ENCODE measurements at regions not wholly inside any gene's neighbourhood (a gene's known extent, or its start where the extent isn't known, plus 50 kb on each side); places are given as distances from the start of the nearest gene placed in this dataset.

- ATAC-seq (ENCODE audit: low read depth) (no peak), DNase-seq (no peak)
- Histone ChIP-seq H2AK5ac (ENCODE audit: low read depth, low read length) (no peak overlapping the region), H3K9me3 (ENCODE audit: control insufficient read depth, insufficient read depth, low read length) (no peaks in the 10 kb centered on the region), H2BK5ac (ENCODE audit: low read depth, low read length, poor library complexity, severe bottlenecking) (no peak overlapping the region), H4K5ac (ENCODE audit: low read depth, low read length) (no peak overlapping the region), H2BK120ac (ENCODE audit: low read depth, low read length) (no peak overlapping the region), H3K4ac (ENCODE audit: low read depth, low read length) (no peak overlapping the region), H4K20me1 (ENCODE audit: insufficient read depth, low read length) (no peaks in the 10 kb centered on the region), H3K27ac (ENCODE audit: insufficient read depth, low read length) (no peak overlapping the region), H3K4me1 (ENCODE audit: control insufficient read depth, insufficient read depth, low read length) (no peaks in the 10 kb centered on the region), H3K79me1 (ENCODE audit: low read depth in 1 of 2, low read length in 2 of 2) (no peaks in the 10 kb centered on the region), H3K4me2 (ENCODE audit: low read depth, low read length) (no peak overlapping the region), H3K27me3 (ENCODE audit: control insufficient read depth, insufficient read depth, low read length) (no peaks in the 10 kb centered on the region; the same call in 1 of the 2 replicates), H3K36me3 (ENCODE audit: control insufficient read depth, insufficient read depth, low read length) (no peaks in the 10 kb centered on the region), H3K4me3 (ENCODE audit: insufficient read depth, low read depth, low read length) (no peak overlapping the region), H4K8ac (ENCODE audit: low read depth in 2 of 2, low read length in 2 of 2) (no peak overlapping the region), H3K9ac (ENCODE audit: low read depth, low read length) (no peak overlapping the region), H3K14ac (replicated peaks; ENCODE audit: low read depth, low read length) (no peak overlapping the region), H3K23ac (ENCODE audit: low read depth, low read length) (no peak overlapping the region), H2BK15ac (ENCODE audit: low read depth, low read length) (no peak overlapping the region), H3K56ac (ENCODE audit: extremely low read depth, insufficient read depth, low read length) (no peak overlapping the region), H2AK9ac (replicated peaks; ENCODE audit: low read depth, low read length, poor library complexity) (no peak overlapping the region), H2BK20ac (ENCODE audit: low read depth, low read length) (no peak overlapping the region), H3K9me1 (ENCODE audit: insufficient read depth, low read length) (no peaks in the 10 kb centered on the region), H3K18ac (ENCODE audit: low read depth, low read length) (no peak overlapping the region), H4K91ac (ENCODE audit: insufficient read depth, low read depth, low read length) (no peak overlapping the region), H2AFZ (replicated peaks; ENCODE audit: low read length, poor library complexity) (no peak overlapping the region)
- TF ChIP-seq FOS (IDR thresholded peaks at IDR 0.05; ENCODE audit: low read depth, low read length) (no peak), RFX5 (IDR thresholded peaks at IDR 0.05; ENCODE audit: low read depth, low read length) (no peak), SMC3 (IDR thresholded peaks at IDR 0.05; ENCODE audit: low read depth, low read length) (no peak), CEBPB (IDR thresholded peaks at IDR 0.05; ENCODE audit: low read depth, low read length) (no peak), MAFK (IDR thresholded peaks at IDR 0.05; ENCODE audit: low read depth, low read length) (no peak), USF2 (IDR thresholded peaks at IDR 0.05; ENCODE audit: low read depth, low read length) (no peak), RAD21 (IDR thresholded peaks at IDR 0.05; ENCODE audit: low read length) (no peak), MAZ (IDR thresholded peaks at IDR 0.05; ENCODE audit: borderline replicate concordance, low read depth, low read length) (no peak), RCOR1 (IDR thresholded peaks at IDR 0.05; ENCODE audit: insufficient replicate concordance, low read length) (no peak), NFE2L2 (IDR thresholded peaks at IDR 0.05; ENCODE audit: low read depth, low read length) (no peak), CHD1 (IDR thresholded peaks at IDR 0.05; ENCODE audit: low read depth, low read length) (no peak), CTCF (conservative IDR thresholded peaks at IDR 0.05; ENCODE audit: low read depth, low read length) (no peak), POLR2A (IDR thresholded peaks at IDR 0.05; ENCODE audit: low read depth, low read length) (no peak), BHLHE40 (IDR thresholded peaks at IDR 0.05; ENCODE audit: low read depth, low read length) (no peak), ELK1 (IDR thresholded peaks at IDR 0.05; ENCODE audit: borderline replicate concordance, low read depth, low read length) (no peak)
- in situ Hi-C loops (cut with MboI; ENCODE audit: low sequenced_read_pairs) = no loop called here
- ChIA-PET CTCF (no interaction called here), POLR2A (ENCODE audit: unreplicated experiment) (no interaction called here)
- intact Hi-C loops (cut with micrococcal nuclease) = no loop called here
- no CpG with 5 or more reads among the region's 1 CpG for WGBS, 2 experiments (ENCODE audit: extremely low coverage in 2 of 2, insufficient read length in 1 of 2)
- dilution Hi-C loops (cut with HindIII; ENCODE audit: low sequenced_read_pairs, unreplicated experiment) = no loop called here
- BruUV-seq (replicated peaks) = no TSS peak
Observed at GRCh38 chr4:23736466-23736865, 153.4 kb downstream of the PPARGC1A start.
